GM18868 (cell line): ENCODE measurements at regions not wholly inside any gene's neighbourhood (a gene's known extent, or its start where the extent isn't known, plus 50 kb on each side); places are given as distances from the start of the nearest gene placed in this dataset.

Experiments used
- ATAC-seq: cut with Tn5 transposase; IDR thresholded peaks from one replicate; pipeline ENCODE4 v1.9.1; 2021; ENCODE audit warnings: mild to moderate bottlenecking, moderate library complexity; ENCODE audit not compliant: unreplicated experiment

DNA sequence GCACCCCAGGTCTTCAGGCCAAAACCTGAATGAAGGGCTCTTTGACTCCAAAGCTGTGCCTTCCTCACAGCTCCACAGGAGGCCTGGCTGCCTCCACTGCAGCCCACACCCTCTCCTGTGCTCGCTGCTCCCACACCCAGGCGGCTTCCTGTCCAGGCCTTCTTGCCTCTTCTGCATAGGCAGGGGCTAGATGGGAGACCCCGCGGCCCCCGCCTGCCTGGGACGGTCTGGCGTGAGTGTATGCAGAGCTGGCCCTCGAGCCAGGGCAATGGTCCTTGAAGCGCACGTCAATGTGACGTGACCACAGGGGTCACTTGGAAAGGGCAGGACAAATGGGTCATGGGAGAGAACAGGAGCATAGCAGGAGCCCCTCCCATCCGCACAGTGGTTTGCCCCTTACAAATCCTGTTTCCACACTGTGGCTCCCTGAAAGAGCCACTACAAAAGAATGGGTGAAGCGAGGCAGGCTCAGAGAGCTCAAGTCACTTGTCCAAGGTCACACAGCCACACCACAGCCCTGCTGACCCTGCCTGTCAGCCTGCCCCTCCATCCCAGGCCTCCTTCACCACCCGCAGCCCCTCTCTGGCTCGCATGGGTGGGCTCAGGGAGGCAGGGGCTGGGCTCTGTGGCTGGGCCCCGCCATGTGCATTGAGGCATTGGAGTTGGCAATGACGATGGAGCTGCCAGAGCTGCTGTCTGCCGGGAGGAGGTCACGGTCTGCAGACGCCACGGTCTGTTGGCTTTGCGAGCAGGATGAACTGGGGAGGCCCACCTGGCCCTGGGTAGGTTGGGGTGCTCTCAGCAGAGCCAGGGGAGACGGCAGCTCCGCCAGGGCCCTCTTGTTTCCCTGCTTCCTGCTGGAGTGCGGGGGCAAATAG, 71.2 kb upstream of the WNT11 start:
- ATAC-seq, result no peak

- ATAC-seq, result no peak
Measured at GRCh38 chr11:76276781-76277155, 70.5 kb upstream of the WNT11 start.

DNA sequence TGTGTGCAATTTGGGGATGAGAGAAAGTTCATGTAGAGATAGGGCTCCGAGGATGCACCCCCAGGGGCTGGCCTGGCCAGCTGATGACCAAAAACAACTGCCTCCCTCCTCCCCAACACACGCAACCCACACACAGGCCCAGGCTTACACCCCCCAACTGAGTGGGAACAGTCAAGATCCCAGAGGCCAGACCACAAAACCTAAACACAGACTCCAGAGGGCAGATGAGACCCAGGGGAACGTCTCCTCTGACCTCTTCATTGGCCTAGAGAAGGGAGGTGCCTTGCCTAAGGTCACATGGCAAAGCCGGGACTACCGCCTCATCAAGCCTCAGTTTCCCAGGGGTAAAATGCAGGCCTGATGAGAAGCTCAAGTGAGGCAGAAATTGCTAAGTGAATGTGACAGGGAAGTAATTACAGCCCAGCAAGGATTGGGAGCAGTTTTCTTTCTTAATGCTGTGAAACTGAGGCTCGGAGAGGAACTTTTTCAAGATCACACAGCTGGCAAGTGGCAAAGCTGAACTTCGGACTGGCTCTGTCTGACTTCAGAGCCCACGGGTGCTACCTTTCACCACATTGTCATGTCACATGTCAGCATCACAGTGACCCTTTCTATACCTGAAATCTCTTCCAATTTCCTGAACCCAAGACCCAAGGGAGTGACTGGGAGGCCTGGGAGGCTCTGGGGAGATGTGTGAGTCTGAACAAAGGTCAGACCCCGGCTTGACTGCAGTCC, 69.9 kb upstream of the WNT11 start:
- no peak for ATAC-seq

- no peak for ATAC-seq
Measured at GRCh38 chr11:76275446-76275845, 69.1 kb upstream of the WNT11 start.

- ATAC-seq, result no peak
Measured at GRCh38 chr11:76271068-76271467, 64.8 kb upstream of the WNT11 start.

DNA sequence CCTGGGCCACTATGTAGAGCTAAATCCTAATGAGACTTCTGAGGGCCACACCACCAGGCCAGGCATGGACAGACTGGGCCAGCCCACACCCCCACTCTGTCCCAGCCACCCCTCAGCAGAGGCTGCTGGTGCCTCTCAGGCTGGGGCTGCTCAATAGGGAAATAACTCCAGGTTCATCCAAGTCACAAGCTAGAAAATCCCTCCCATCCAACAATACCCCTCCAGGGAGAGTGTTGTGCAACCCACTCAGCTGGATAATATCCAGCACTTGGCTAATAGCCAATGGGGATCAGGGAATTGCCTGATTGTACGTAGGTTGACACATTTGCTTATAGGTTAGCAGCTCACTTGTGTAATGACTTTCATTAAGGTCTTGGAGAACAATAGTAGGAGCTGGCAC, 64.1 kb upstream of the WNT11 start:
- no peak for ATAC-seq

DNA sequence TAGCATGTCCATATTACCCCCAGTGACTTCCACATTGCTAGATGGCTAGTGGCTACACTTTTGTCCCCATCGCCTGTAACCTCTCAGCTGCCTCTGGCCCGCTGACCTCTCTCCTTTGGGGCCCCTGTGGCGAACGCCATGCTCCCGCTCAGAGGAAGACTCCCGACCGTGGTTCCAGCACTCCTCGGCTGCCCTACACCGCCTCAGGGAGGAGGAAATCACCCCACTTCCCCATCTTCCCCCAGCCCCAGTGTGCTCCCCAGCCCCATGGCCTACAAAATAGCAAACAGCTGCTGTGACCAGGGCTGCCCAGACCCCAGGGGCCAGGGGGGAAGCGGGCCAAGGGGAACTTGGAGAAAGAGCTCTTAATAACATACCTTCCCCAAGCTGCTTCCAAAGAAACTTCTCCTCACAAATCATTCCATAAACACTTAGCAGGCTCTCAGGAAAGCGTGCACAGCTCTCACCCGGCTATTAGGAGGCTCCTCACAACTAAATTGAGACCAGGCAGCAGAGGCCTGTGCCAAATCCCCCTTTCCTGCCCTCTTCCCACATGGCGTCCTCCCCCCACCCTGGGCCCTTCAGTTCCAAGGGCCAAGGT, 63.5 kb upstream of the WNT11 start:
- no peak for ATAC-seq

DNA sequence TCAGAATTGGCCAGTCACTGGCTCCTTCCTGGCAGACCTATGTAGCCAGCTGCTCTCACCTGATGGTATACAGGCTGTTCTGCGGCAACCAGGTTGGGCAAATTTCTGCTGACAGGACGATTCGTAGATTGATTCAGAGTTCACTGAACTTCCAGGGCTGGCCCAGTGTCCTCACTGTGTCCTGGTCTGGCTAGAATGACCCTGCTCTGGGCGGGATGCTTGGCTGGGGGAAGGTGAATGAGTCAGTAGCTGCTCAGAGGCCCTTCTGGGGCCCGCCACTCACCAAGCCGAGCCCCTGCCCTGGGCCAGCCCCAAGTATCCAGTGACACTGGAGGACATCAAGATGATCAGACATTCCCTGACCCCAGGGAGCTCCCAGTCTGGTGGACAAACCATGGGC, 62.9 kb upstream of the WNT11 start:
- ATAC-seq, result no peak

DNA sequence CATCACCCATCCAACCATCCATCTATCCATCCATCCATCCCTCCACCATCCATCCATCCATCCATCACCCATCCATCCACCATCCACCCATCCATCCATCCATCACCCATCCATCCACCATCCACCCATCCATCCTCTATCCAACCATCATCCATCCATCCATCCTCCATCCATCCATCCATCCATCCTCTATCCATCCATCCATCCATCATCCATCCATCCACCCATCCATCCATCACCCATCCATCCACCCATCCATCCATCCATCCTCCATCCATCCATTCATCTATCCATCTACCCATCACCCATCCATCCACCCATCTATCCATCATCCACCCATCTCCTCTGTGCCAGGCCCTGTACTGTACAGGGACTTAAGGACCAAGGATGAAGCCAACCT, 62.2 kb upstream of the WNT11 start:
- no peak for ATAC-seq

DNA sequence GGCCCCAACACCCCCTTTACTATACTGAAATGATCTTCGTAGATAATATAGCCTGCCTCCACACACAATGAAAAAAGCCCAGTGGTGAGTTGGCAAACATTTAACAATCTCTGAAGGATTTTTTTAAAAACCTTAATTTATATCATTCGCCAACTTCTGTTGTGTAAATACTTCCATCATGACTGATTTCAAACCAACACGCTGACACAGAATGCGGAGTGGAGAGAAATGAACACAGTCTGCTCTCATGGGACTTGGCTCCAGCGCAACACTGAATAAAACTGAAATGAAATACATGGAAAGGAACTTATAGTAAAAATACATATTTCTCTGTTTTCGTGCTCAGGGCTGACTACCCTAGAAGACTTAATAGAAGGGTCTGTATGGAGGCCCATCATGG, 61.3 kb upstream of the WNT11 start:
- ATAC-seq, result no peak

GRCh38 chr11:76266286-76267100, 60.2 kb upstream of the WNT11 start:
- ATAC-seq, result no peak

DNA sequence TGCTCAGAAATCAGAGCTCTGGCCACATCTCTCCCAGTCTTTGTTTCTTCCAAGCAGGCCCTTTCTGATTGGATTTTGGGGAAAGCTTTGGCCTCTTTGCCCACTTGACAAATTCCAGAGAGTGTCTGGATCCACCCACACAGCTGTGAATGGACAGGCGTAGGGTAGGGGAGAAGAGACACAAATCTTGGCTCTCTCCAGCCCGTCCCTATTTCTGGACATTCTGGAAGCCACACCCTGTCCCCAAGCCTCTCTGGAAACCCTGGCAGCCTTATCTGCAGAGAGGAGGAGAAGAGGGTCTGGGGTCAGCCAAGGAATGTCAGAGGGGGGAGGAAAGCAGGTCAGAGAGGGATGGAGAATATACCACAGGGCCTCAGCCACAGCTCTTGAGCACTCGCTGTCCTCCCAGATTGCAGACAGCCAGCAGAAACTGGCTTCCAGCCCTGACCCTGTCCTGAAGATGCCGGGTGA, 59.5 kb upstream of the WNT11 start:
- no peak for ATAC-seq

GRCh38 chr11:76263657-76264056, 57.4 kb upstream of the WNT11 start:
- no peak for ATAC-seq

- no peak for ATAC-seq
Measured at GRCh38 chr11:76263166-76263565, 56.9 kb upstream of the WNT11 start.

DNA sequence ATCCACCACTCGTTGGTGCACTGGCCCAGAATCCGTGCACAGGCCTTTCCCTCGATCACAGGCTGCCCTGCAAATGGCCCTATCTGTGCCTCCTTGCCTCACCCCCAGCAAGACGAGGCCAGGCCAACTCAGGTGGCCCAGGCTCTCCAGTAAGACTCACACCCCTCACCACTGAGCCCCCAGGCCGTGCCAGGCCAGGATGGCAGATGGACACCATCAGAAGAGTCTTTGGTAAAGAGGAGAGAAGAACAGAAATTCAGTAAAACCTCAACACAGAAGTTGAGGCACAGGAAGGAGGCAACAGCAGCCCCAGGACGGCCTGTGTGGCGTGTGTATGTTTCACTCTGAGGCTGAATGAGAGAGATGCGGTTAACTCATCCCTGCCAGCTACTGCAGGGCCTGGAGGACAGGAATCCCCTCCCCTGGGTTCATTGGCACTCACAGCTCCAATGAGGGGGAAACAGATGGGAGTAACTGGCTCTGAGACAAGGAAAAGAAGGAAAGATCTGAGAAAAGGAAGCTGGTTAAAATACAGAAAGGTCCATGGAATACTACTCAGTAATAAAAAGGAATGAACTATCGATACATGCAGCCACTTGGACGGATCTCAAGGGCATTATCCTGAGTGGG, 54.1 kb upstream of the WNT11 start:
- ATAC-seq, result no peak

GRCh38 chr11:76259299-76259908, 53.1 kb upstream of the WNT11 start:
- ATAC-seq, result no peak

DNA sequence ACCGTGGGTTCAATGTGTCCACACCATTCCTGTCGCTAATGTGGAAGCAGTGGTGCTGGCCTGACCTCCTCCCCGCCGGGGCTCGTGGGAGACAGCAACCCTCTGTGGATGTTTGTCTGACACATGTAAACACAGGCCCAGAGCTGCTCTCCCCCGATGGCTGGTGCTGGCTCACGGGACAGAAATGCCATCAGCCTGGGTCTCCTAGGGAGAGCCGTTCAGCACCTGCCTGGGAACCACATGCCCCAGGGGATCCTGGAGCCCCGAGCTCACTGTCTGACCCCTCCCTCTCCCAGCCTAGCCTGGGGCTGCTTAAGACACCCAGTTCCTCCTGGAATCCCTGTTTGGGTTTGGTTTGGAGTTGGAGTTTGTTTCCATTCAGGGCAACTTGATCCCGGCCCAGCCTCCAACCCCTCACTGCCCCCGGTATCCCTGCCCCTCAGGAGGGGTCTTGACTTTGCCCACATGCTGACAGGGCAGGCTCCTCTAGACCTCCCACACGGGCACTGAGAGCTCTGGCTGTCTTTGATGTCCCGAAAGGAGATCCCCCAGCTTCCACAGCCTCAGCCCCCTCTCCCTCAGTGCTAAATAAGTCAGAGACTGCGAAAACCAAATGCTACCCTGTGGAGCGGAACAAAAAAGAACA, 50.9 kb upstream of the WNT11 start:
- no peak for ATAC-seq

DNA sequence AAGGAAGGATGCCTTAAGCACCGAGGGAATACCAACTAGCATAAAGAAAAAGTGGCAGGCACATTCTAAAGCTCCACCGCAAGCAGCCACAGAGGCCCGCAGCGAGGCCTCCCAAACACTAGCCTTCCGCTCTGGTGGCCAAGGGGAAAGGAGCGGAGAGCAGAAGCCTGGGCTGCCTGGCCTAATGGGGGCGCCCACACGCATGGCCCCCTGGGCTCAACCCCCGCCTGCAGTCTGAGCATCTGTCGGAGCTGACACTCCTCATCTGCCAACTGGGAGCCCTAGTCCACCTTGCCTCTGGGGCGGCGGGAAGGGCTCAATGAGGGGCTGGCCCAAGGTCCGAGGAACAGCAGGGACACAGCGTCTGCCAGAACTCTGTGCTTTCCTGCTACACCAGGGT, 50.1 kb upstream of the WNT11 start:
- ATAC-seq, result no peak
